ENCODE measurements at regions not wholly inside any gene's neighbourhood (a gene's known extent, or its start where the extent isn't known, plus 50 kb on each side); places are given as distances from the start of the nearest gene placed in this dataset.

GRCh38 chr20:40488401-40488800 is 200.6 kb downstream of the MAFB start:
- Histone ChIP-seq H3K9me2 (ENCODE audit: low read depth, low read length) (no peaks in the 10 kb centered on the region), H3K27me3 (ENCODE audit: insufficient read depth, low read length) (no peaks in the 10 kb centered on the region), H4K20me1 (ENCODE audit: insufficient read depth, low read length) (no peaks in the 10 kb centered on the region), H3K27ac (ENCODE audit: low read depth, low read length, poor library complexity, severe bottlenecking) (no peak overlapping the region), H3K4me2 (ENCODE audit: low read length) (no peak overlapping the region), H2AFZ (ENCODE audit: low read length) (no peak overlapping the region), H3K4me3 (ENCODE audit: low read depth, low read length, poor library complexity, severe bottlenecking) (no peak overlapping the region), H3F3A (ENCODE audit: insufficient read depth, low read length) (no peaks in the 10 kb centered on the region), H3K9me3 (ENCODE audit: low read length) (no peaks in the 10 kb centered on the region), H3K36me3 (ENCODE audit: insufficient read depth, low read length) (no peaks in the 10 kb centered on the region), H3K79me2 (ENCODE audit: insufficient read depth, low read length) (no peaks in the 10 kb centered on the region), H3K9ac (ENCODE audit: low read length) (no peak overlapping the region), H3K4me1 (ENCODE audit: insufficient read depth, low read length, severe bottlenecking) (no peaks in the 10 kb centered on the region)
- TF ChIP-seq CTCF (IDR thresholded peaks at IDR 0.05; ENCODE audit: low read length) (no peak), EZH2 (IDR thresholded peaks at IDR 0.05; ENCODE audit: borderline replicate concordance, low read length) (no peak)

GRCh38 chr20:40486297-40486696 is 202.7 kb downstream of the MAFB start:
- no peaks in the 10 kb centered on the region for H3F3A ChIP-seq (ENCODE audit: insufficient read depth, low read length)

GRCh38 chr20:40481743-40482458 is 207.1 kb downstream of the MAFB start:
- Histone ChIP-seq H3K4me2 (ENCODE audit: low read length) (no peak overlapping the region), H3K9ac (ENCODE audit: low read length) (no peak overlapping the region), H3K79me2 (ENCODE audit: insufficient read depth, low read length) (no peaks in the 10 kb centered on the region), H3K4me3 (ENCODE audit: low read depth, low read length, poor library complexity, severe bottlenecking) (no peak overlapping the region), H3K27me3 (ENCODE audit: insufficient read depth, low read length) (no peaks in the 10 kb centered on the region), H3K9me3 (ENCODE audit: low read length) (no peaks in the 10 kb centered on the region), H3F3A (ENCODE audit: insufficient read depth, low read length) (no peaks in the 10 kb centered on the region), H3K9me2 (ENCODE audit: low read depth, low read length) (no peaks in the 10 kb centered on the region), H4K20me1 (ENCODE audit: insufficient read depth, low read length) (no peaks in the 10 kb centered on the region), H2AFZ (ENCODE audit: low read length) (no peak overlapping the region), H3K4me1 (ENCODE audit: insufficient read depth, low read length, severe bottlenecking) (no peaks in the 10 kb centered on the region), H3K36me3 (ENCODE audit: insufficient read depth, low read length) (no peaks in the 10 kb centered on the region), H3K27ac (ENCODE audit: low read depth, low read length, poor library complexity, severe bottlenecking) (no peak overlapping the region)
- TF ChIP-seq CTCF (IDR thresholded peaks at IDR 0.05; ENCODE audit: low read length) (no peak), EZH2 (IDR thresholded peaks at IDR 0.05; ENCODE audit: borderline replicate concordance, low read length) (no peak)

More at GRCh38 chr20:40486297-40486696, 202.7 kb downstream of the MAFB start:
- H2AFZ ChIP-seq (ENCODE audit: low read length), result no peak overlapping the region
- H3K27me3 ChIP-seq (ENCODE audit: insufficient read depth, low read length), result no peaks in the 10 kb centered on the region
- no peaks in the 10 kb centered on the region for H3K9me2 ChIP-seq (ENCODE audit: low read depth, low read length)
- no peak overlapping the region for H3K9ac ChIP-seq (ENCODE audit: low read length)
- no peak overlapping the region for H3K27ac ChIP-seq (ENCODE audit: low read depth, low read length, poor library complexity, severe bottlenecking)
- no peak for TF ChIP-seq CTCF (IDR thresholded peaks at IDR 0.05; ENCODE audit: low read length)
- TF ChIP-seq EZH2 (IDR thresholded peaks at IDR 0.05; ENCODE audit: borderline replicate concordance, low read length), result no peak
- no peaks in the 10 kb centered on the region for H3K36me3 ChIP-seq (ENCODE audit: insufficient read depth, low read length)
- no peaks in the 10 kb centered on the region for H3K9me3 ChIP-seq (ENCODE audit: low read length)
- H3K4me1 ChIP-seq (ENCODE audit: insufficient read depth, low read length, severe bottlenecking), result no peaks in the 10 kb centered on the region
- no peak overlapping the region for H3K4me3 ChIP-seq (ENCODE audit: low read depth, low read length, poor library complexity, severe bottlenecking)
- no peaks in the 10 kb centered on the region for H3K79me2 ChIP-seq (ENCODE audit: insufficient read depth, low read length)
- H4K20me1 ChIP-seq (ENCODE audit: insufficient read depth, low read length), result no peaks in the 10 kb centered on the region
- H3K4me2 ChIP-seq (ENCODE audit: low read length), result no peak overlapping the region
